ENCODE measurements at regions not wholly inside any gene's neighbourhood (a gene's known extent, or its start where the extent isn't known, plus 50 kb on each side); places are given as distances from the start of the nearest gene placed in this dataset.

DNA sequence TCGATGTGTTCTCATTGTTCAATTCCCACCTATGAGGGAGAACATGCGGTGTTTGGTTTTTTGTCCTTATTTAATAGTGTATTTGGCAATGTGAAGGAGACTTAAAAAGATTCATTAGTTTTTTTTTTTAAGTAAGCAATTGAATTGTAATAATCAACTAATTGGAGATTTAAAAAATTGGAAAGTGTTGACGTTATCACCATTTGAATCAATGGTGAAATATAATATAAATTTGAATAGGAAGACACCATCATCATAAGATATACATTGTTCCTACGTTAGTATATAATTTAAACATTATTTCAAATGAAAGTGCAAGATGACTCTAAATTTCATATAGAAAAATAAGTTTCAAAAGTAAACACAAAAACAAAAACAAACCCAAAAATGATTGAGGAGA, 2858.1 kb upstream of the PCDH20 start:
- Histone ChIP-seq H3K4me1 (ENCODE audit: control insufficient read depth, insufficient read depth, low read length) (no peaks in the 10 kb centered on the region), H3K27ac (ENCODE audit: low read length) (no peak overlapping the region), H3K36me3 (ENCODE audit: control insufficient read depth, insufficient read depth, low read length) (no peaks in the 10 kb centered on the region), H3K9me3 (replicated peaks; ENCODE audit: control insufficient read depth, low read depth, low read length) (peaks cover 3% of the 10 kb centered on the region), H3K27me3 (ENCODE audit: control insufficient read depth, insufficient read depth, low read length) (no peaks in the 10 kb centered on the region), H3K4me3 (ENCODE audit: low read length) (no peak overlapping the region)
- no peak for DNase-seq
- no CpG with 5 or more reads among the region's 4 CpGs for WGBS (ENCODE audit: insufficient coverage)

DNA sequence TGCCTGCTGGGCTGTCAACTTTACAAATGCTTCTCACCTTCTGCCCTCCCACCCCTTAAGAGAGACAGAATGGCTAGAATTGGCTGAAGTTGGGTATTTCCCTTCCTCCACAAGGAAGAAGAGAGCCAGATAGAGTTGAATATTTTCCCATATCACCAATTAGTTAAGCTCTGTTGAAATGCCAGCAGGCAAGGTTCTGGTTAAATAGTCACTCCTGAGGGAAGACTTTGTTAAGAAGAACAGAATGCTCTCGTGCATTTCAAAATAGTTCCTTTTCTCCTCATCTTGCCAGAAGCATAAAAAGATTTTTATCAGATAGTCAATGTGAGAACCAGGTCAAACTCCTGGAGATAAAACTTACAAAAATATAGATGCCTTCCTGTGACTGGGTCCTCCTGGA, 2857.0 kb upstream of the PCDH20 start:
- Histone ChIP-seq H3K27ac (ENCODE audit: low read length) (no peak overlapping the region), H3K27me3 (ENCODE audit: control insufficient read depth, insufficient read depth, low read length) (no peaks in the 10 kb centered on the region), H3K9me3 (replicated peaks; ENCODE audit: control insufficient read depth, low read depth, low read length) (peaks cover 3% of the 10 kb centered on the region), H3K4me1 (ENCODE audit: control insufficient read depth, insufficient read depth, low read length) (no peaks in the 10 kb centered on the region), H3K36me3 (ENCODE audit: control insufficient read depth, insufficient read depth, low read length) (no peaks in the 10 kb centered on the region), H3K4me3 (ENCODE audit: low read length) (no peak overlapping the region)
- WGBS (ENCODE audit: insufficient coverage) = no CpG with 5 or more reads among the region's 1 CpG
- no peak for DNase-seq

DNA sequence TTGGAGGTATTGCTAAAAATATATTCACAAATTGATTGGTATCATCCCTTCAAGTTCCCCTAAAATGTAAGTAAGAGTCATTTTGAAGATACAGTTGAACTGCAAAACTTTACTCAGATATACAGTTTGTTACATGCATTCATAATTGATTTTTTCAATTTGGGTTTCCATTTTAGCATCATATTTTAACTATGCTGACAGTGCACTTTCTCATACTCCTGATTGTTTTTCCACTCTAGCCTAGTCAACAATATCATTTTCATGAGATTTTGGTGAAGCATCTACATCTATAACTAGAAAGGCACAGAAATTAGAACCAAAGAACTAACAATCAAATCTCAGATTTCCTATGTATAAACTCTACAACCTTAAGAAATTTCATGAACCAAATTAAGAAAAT, 2850.4 kb upstream of the PCDH20 start:
- Histone ChIP-seq H3K9me3 (replicated peaks; ENCODE audit: control insufficient read depth, low read depth, low read length) (peaks cover 6% of the 10 kb centered on the region), H3K4me3 (ENCODE audit: low read length) (no peak overlapping the region), H3K27me3 (ENCODE audit: control insufficient read depth, insufficient read depth, low read length) (no peaks in the 10 kb centered on the region), H3K4me1 (ENCODE audit: control insufficient read depth, insufficient read depth, low read length) (no peaks in the 10 kb centered on the region), H3K36me3 (ENCODE audit: control insufficient read depth, insufficient read depth, low read length) (no peaks in the 10 kb centered on the region), H3K27ac (ENCODE audit: low read length) (no peak overlapping the region)
- DNase-seq = no peak

DNA sequence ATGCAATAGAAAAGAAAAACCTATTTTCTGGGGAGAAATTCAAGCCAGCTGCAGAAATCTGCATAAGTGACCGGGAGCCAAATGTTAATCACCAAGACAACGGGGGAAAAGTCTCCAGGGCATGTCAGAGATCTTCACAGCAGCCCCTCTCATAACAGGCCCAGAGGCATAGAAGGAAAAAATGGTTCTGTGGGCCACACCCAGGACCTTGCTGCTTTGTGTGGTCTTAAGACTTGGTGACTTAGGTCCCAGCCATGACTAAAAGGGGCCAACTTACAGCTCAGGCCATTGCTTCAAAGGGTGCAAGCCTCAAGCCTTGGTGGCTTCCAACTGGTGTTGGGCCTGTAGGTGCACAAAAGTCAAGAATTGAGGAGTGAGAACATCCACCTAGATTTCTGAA, 2847.6 kb upstream of the PCDH20 start:
- WGBS (ENCODE audit: insufficient coverage) = 72% methylated on average over 2 of the region's 2 CpGs
- Histone ChIP-seq H3K27me3 (ENCODE audit: control insufficient read depth, insufficient read depth, low read length) (no peaks in the 10 kb centered on the region), H3K4me3 (ENCODE audit: low read length) (no peak overlapping the region), H3K9me3 (replicated peaks; ENCODE audit: control insufficient read depth, low read depth, low read length) (peaks cover 6% of the 10 kb centered on the region), H3K4me1 (ENCODE audit: control insufficient read depth, insufficient read depth, low read length) (no peaks in the 10 kb centered on the region), H3K36me3 (ENCODE audit: control insufficient read depth, insufficient read depth, low read length) (no peaks in the 10 kb centered on the region), H3K27ac (ENCODE audit: low read length) (no peak overlapping the region)
- no peak for DNase-seq

DNA sequence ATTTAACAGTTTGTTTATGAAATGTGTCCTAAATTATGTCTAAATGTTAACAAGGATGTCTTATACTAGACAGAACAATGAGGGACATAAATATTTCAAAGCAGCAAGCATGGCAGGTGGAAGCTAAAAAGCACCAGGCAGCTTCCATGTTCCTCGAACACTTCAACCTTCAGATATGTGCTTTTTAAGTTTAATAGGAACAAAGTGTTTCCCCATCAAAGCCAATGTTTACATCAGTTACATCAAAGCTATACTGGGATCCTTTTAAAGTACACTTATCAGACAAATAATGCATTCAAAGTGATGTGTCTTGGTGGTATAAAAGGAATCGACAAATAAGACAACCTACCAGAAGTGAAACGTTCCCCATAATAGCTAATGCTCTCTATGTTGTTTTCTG, 2841.1 kb upstream of the PCDH20 start:
- Histone ChIP-seq H3K9me3 (replicated peaks; ENCODE audit: control insufficient read depth, low read depth, low read length) (no peaks in the 10 kb centered on the region), H3K27me3 (ENCODE audit: control insufficient read depth, insufficient read depth, low read length) (no peaks in the 10 kb centered on the region), H3K27ac (ENCODE audit: low read length) (no peak overlapping the region), H3K4me1 (ENCODE audit: control insufficient read depth, insufficient read depth, low read length) (no peaks in the 10 kb centered on the region), H3K36me3 (ENCODE audit: control insufficient read depth, insufficient read depth, low read length) (no peaks in the 10 kb centered on the region), H3K4me3 (ENCODE audit: low read length) (no peak overlapping the region)
- WGBS (ENCODE audit: insufficient coverage) = no CpG with 5 or more reads among the region's 3 CpGs
- DNase-seq = no peak

DNA sequence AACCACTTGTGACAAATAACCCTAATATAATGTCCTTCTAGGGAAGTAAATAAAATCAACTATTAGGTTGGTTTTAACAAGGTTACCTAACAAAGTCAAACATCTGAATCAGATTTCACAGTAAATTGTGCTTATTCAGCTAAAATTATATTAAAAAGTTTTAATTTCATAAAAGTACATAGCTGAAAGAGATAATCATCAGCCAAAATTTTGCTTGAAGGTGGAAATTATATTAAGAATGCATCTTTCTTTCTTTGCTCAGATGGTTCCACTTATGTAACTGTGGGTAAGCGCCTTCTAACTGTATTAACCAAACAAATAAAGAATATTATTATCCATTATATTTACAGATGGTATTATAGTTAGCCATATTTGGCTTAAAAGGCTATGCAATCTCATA, 2840.3 kb upstream of the PCDH20 start:
- no CpG with 5 or more reads among the region's 1 CpG for WGBS (ENCODE audit: insufficient coverage)
- no peak for DNase-seq
- no peak overlapping the region for H3K4me3 ChIP-seq (ENCODE audit: low read length)
- H3K9me3 ChIP-seq (replicated peaks; ENCODE audit: control insufficient read depth, low read depth, low read length) = no peaks in the 10 kb centered on the region
- H3K36me3 ChIP-seq (ENCODE audit: control insufficient read depth, insufficient read depth, low read length) = no peaks in the 10 kb centered on the region
- no peaks in the 10 kb centered on the region for H3K4me1 ChIP-seq (ENCODE audit: control insufficient read depth, insufficient read depth, low read length)
- no peak overlapping the region for H3K27ac ChIP-seq (ENCODE audit: low read length)
- no peaks in the 10 kb centered on the region for H3K27me3 ChIP-seq (ENCODE audit: control insufficient read depth, insufficient read depth, low read length)

DNA sequence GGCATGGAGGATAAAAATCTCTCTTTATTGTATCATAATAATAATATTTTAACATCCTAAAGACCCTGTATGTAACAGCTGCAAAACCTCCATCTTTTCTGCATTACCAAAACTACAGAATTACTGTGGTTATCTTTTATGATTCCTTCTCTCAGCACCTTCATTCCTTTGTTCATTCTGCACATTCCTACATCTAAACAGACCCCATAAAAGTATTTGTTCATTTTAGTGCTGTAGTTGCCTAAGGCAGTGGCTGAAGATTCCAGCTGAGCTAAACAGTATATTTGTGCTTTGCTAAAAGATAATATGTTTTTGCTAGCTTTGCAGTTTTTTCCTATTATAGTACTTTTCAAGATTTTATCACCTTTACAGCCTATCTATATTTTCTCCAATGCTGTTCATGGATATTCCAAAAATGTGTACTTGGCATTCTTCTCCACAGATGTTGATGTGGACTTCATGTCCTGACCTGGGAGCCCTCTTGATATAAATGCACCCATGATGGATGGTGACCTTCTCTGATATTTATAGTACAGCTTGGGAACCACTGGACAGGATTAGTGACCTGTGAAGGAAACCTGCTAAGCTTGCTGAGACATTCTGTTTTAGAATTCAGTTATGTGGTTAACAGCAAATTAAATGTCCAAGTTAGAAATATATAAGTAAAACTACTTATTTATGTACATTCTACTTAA, 2832.9 kb upstream of the PCDH20 start:
- H3K27me3 ChIP-seq (ENCODE audit: control insufficient read depth, insufficient read depth, low read length) = no peaks in the 10 kb centered on the region
- no peaks in the 10 kb centered on the region for H3K36me3 ChIP-seq (ENCODE audit: control insufficient read depth, insufficient read depth, low read length)
- no peaks in the 10 kb centered on the region for H3K4me1 ChIP-seq (ENCODE audit: control insufficient read depth, insufficient read depth, low read length)

DNA sequence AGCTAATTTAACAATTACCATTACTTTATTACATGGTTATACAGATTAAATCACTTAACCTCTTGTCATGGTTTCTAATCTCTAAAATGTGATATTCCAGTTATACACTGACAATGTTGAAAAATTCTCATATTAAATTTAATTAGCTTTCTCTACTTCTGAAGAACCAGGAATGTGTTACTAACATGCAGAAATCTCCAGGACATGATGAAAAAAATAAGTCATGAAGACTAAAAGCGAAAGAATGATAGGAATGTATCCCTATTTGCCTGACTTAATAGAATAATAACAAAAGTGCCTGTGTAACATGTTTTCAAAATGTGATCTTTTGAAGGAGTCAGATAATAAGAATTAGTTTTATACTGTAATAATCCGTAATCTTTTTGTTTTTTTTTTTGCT, 2823.7 kb upstream of the PCDH20 start:
- no peak overlapping the region for H3K4me3 ChIP-seq (ENCODE audit: low read length)
- no peak overlapping the region for H3K27ac ChIP-seq (ENCODE audit: low read length)
- no peaks in the 10 kb centered on the region for H3K9me3 ChIP-seq (replicated peaks; ENCODE audit: control insufficient read depth, low read depth, low read length)
- no peaks in the 10 kb centered on the region for H3K27me3 ChIP-seq (ENCODE audit: control insufficient read depth, insufficient read depth, low read length)
- H3K4me1 ChIP-seq (ENCODE audit: control insufficient read depth, insufficient read depth, low read length) = no peaks in the 10 kb centered on the region
- no CpG with 5 or more reads among the region's 2 CpGs for WGBS (ENCODE audit: insufficient coverage)
- no peaks in the 10 kb centered on the region for H3K36me3 ChIP-seq (ENCODE audit: control insufficient read depth, insufficient read depth, low read length)
- peak; percentile 1 for DNase-seq

More for the DNA sequence above, 2832.9 kb upstream of the PCDH20 start:
- Histone ChIP-seq H3K9me3 (replicated peaks; ENCODE audit: control insufficient read depth, low read depth, low read length) (no peaks in the 10 kb centered on the region), H3K27ac (ENCODE audit: low read length) (no peak overlapping the region), H3K4me3 (ENCODE audit: low read length) (no peak overlapping the region)
- DNase-seq = no peak

DNA sequence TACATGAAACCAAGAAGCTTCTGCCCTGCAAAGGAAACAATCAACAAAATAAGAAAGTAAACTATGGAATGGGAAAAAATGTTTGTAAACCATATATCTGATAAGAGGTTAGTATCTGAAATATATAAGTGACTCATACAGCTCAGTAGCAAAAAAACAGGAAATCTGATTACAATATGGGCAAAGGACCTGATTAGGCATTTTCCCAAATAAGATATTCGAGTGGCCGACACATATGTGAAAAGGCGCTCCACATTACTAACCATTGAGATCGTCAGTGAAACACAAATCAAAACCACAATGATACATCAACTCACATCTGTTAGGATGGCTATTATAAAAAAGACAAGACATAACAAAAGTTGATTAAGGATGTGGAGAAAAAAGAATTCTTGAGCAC, 2818.6 kb upstream of the PCDH20 start:
- WGBS (ENCODE audit: insufficient coverage) = no CpG with 5 or more reads among the region's 4 CpGs
- no peaks in the 10 kb centered on the region for H3K36me3 ChIP-seq (ENCODE audit: control insufficient read depth, insufficient read depth, low read length)
- no peak overlapping the region for H3K4me3 ChIP-seq (ENCODE audit: low read length)
- no peak for DNase-seq
- H3K27ac ChIP-seq (ENCODE audit: low read length) = no peak overlapping the region
- H3K4me1 ChIP-seq (ENCODE audit: control insufficient read depth, insufficient read depth, low read length) = no peaks in the 10 kb centered on the region
- H3K9me3 ChIP-seq (replicated peaks; ENCODE audit: control insufficient read depth, low read depth, low read length) = no peaks in the 10 kb centered on the region
- H3K27me3 ChIP-seq (ENCODE audit: control insufficient read depth, insufficient read depth, low read length) = no peaks in the 10 kb centered on the region

DNA sequence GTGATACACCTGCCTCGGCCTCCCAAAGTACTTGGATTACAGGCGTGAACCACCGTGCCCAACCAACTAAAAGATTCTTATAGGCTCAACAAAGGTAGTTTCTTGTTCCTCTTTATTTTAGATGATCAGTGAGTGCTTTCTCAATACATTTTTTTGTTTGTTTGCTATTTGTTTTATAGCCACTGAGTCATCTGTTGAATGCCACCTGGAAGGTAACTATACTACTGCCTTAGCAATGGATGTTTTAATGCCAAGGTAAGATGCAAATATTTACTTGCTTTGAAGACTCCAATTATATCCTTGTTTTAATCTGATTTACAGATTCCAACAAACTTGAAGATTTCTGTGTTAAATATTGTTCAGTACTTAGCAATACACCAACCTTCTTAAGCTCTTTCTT, 2807.4 kb upstream of the PCDH20 start:
- Histone ChIP-seq H3K27me3 (ENCODE audit: control insufficient read depth, insufficient read depth, low read length) (no peaks in the 10 kb centered on the region), H3K36me3 (ENCODE audit: control insufficient read depth, insufficient read depth, low read length) (no peaks in the 10 kb centered on the region), H3K4me3 (ENCODE audit: low read length) (no peak overlapping the region), H3K9me3 (replicated peaks; ENCODE audit: control insufficient read depth, low read depth, low read length) (peaks cover 3% of the 10 kb centered on the region), H3K27ac (ENCODE audit: low read length) (no peak overlapping the region), H3K4me1 (ENCODE audit: control insufficient read depth, insufficient read depth, low read length) (no peaks in the 10 kb centered on the region)
- no peak for DNase-seq
- WGBS (ENCODE audit: insufficient coverage) = no CpG with 5 or more reads among the region's 3 CpGs
